Neural cell (in vitro differentiated cells): ENCODE measurements at regions not wholly inside any gene's neighbourhood (a gene's known extent, or its start where the extent isn't known, plus 50 kb on each side); places are given as distances from the start of the nearest gene placed in this dataset.

ENCODE experiments used
- CTCF ChIP-seq: fragments of 450-650 bp; IDR thresholded peaks from 2 replicates; pipeline ENCODE4 v1.5.1; 2014; ENCODE audit warnings: antibody characterized with exemption, mild to moderate bottlenecking, moderate library complexity; ENCODE audit not compliant: poor library complexity, severe bottlenecking
- TAF1 ChIP-seq: IDR thresholded peaks from 2 replicates; pipeline ENCODE4 v1.6.1; 2012; ENCODE audit warnings: low read depth

- TF ChIP-seq CTCF (no peak), TAF1 (no peak)
Observed at GRCh38 chr4:174045381-174045780, 238.1 kb downstream of the FBXO8 start.
